ENCODE measurements at regions not wholly inside any gene's neighbourhood (a gene's known extent, or its start where the extent isn't known, plus 50 kb on each side); places are given as distances from the start of the nearest gene placed in this dataset.
A peak's percentile ranks its signal among the peaks of the same experiment; 100 is the strongest.

- no peak overlapping the region for H3K4me3 ChIP-seq
- WGBS, 2 donors: 51 to 53% methylated on average over 8 of the region's 8 CpGs
- H3K9me3 ChIP-seq: no peaks in the 10 kb centered on the region
- DNase-seq (ENCODE audit: low spot score in 2 of 2): no peak
- peaks cover 0 to 43% (median 0%) of the 10 kb centered on the region in 4 donors for H3K4me1 ChIP-seq
- TF ChIP-seq EP300 (IDR thresholded peaks at IDR 0.05) (no peak), CTCF (IDR thresholded peaks at IDR 0.05) (no peak), POLR2A (IDR thresholded peaks at IDR 0.05) (no peak)
- H3K27me3 ChIP-seq: no peaks in the 10 kb centered on the region
- H3K27ac ChIP-seq: no peak overlapping the region
- H3K36me3 ChIP-seq: no peaks in the 10 kb centered on the region
Observed at GRCh38 chr2:237205043-237205541, 119.4 kb downstream of the COPS8 start.

- Histone ChIP-seq H3K36me3 (no peaks in the 10 kb centered on the region), H3K9me3 (no peaks in the 10 kb centered on the region), H3K27ac (peak overlapping the region in 1 of 4 donors; percentile 6), H3K4me1 (peaks cover 0 to 43% (median 0%) of the 10 kb centered on the region in 4 donors), H3K4me3 (no peak overlapping the region), H3K27me3 (no peaks in the 10 kb centered on the region)
- 40 to 44% methylated on average over 8 of the region's 8 CpGs for WGBS, 2 donors
- no peak for DNase-seq (ENCODE audit: low spot score in 2 of 2)
- TF ChIP-seq CTCF (IDR thresholded peaks at IDR 0.05) (no peak), POLR2A (IDR thresholded peaks at IDR 0.05) (no peak), EP300 (IDR thresholded peaks at IDR 0.05) (no peak)
Observed at GRCh38 chr2:237205561-237205971, 119.9 kb downstream of the COPS8 start.

- Histone ChIP-seq H3K27ac (no peak overlapping the region), H3K9me3 (no peaks in the 10 kb centered on the region)
Observed at GRCh38 chr2:237207646-237208045, 122.0 kb downstream of the COPS8 start.

GRCh38 chr2:237208373-237209260 is 122.9 kb downstream of the COPS8 start:
- Histone ChIP-seq H3K9me3 (no peaks in the 10 kb centered on the region), H3K4me1 (peaks cover 0 to 42% (median 0%) of the 10 kb centered on the region in 4 donors), H3K27ac (peak overlapping the region in 2 of 4 donors; percentile 50 to 60), H3K4me3 (no peak overlapping the region), H3K27me3 (no peaks in the 10 kb centered on the region), H3K36me3 (no peaks in the 10 kb centered on the region)
- DNase-seq (ENCODE audit: low spot score in 2 of 2): no peak
- WGBS, 2 donors: 60 to 62% methylated on average over 16 of the region's 16 CpGs
- no peak for TF ChIP-seq POLR2A (IDR thresholded peaks at IDR 0.05)
- TF ChIP-seq EP300 (IDR thresholded peaks at IDR 0.05): no peak
- TF ChIP-seq CTCF (IDR thresholded peaks at IDR 0.05): no peak

More at GRCh38 chr2:237207646-237208045, 122.0 kb downstream of the COPS8 start:
- Histone ChIP-seq H3K4me3 (no peak overlapping the region), H3K36me3 (no peaks in the 10 kb centered on the region), H3K27me3 (no peaks in the 10 kb centered on the region), H3K4me1 (peaks cover 0 to 38% (median 0%) of the 10 kb centered on the region in 4 donors)
- peak; percentile 29 to 48 for DNase-seq (ENCODE audit: low spot score in 2 of 2)
- WGBS, 2 donors: 43 to 57% methylated on average over 7 of the region's 7 CpGs
- no peak for TF ChIP-seq EP300 (IDR thresholded peaks at IDR 0.05)
- TF ChIP-seq POLR2A (IDR thresholded peaks at IDR 0.05): no peak
- no peak for TF ChIP-seq CTCF (IDR thresholded peaks at IDR 0.05)

- 74 to 77% methylated on average over 6 of the region's 6 CpGs for WGBS, 2 donors
- Histone ChIP-seq H3K36me3 (no peaks in the 10 kb centered on the region), H3K4me3 (no peak overlapping the region), H3K9me3 (no peaks in the 10 kb centered on the region), H3K4me1 (peaks cover 0 to 47% (median 0%) of the 10 kb centered on the region in 4 donors), H3K27me3 (no peaks in the 10 kb centered on the region), H3K27ac (no peak overlapping the region)
- no peak for DNase-seq (ENCODE audit: low spot score in 2 of 2)
- TF ChIP-seq CTCF (IDR thresholded peaks at IDR 0.05): no peak
- no peak for TF ChIP-seq EP300 (IDR thresholded peaks at IDR 0.05)
- no peak for TF ChIP-seq POLR2A (IDR thresholded peaks at IDR 0.05)
Observed at GRCh38 chr2:237209885-237210284, 124.2 kb downstream of the COPS8 start.
